ENCODE measurements at regions not wholly inside any gene's neighbourhood (a gene's known extent, or its start where the extent isn't known, plus 50 kb on each side); places are given as distances from the start of the nearest gene placed in this dataset.
"Not testable (repeated sequence)": the region's sequence is repeated elsewhere in the genome, so short reads cannot be mapped to it uniquely, and the experiment has no call there.

DNA sequence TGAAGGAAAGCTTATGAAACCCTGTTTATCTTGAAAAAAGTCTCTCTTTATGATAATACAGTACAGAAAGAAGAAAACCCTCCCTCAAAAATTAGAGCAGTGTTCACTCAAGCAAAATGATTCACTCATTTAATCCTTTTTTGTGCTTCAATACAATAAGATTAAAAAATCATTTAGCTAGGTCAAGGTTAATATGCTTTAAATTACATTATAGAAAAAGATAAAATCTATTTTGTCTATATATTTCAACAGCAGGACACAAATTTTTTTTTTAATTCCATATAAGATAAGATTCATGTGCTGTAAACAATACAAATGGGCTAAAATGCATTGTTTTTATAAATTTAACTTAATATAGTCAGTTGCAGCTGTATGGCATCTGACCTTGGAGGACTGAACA is 176.9 kb downstream of the KCNE4 start:
- no peak for FAIRE-seq

DNA sequence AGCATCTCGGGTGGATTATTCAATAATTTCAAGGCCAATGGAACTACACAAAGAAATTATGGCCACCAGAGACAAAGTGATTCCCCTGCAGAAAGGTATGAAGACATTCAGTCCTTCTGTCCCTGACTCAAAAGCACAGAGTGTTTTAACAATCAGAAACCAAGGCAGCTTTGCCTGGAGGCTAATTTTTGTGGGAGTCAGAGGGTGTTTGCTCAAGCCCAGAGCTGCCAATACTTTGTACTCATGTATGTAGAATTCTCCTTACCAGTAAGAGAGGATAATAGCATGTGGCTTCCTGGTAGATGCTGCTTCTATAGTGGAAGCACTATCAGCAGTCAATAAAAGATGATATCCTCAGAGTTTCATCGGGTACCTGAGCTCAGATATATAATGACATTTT is 178.4 kb downstream of the KCNE4 start:
- no peak for FAIRE-seq

DNA sequence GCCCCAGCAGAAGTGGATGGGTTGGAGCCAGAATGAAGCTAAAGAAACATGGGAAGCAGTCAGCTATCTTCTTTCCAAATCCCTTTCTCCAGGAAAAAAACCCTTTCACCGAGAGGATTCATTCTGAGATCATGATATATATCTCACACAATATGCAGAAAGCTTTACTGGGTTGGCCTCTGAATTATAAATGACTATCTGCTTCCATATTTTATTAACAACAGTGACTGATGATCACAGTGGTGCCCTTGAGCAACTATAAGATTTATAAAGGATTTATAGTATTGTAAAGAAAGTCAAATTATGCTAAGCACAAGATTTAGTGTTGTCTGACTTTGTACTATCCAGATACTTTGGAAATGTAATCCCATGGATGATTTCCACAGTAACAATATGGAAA is 180.3 kb downstream of the KCNE4 start:
- no peak for FAIRE-seq

- no peak for FAIRE-seq
These were observed 180.9 kb downstream of the KCNE4 start for GRCh38 chr2:223232896-223233295.

DNA sequence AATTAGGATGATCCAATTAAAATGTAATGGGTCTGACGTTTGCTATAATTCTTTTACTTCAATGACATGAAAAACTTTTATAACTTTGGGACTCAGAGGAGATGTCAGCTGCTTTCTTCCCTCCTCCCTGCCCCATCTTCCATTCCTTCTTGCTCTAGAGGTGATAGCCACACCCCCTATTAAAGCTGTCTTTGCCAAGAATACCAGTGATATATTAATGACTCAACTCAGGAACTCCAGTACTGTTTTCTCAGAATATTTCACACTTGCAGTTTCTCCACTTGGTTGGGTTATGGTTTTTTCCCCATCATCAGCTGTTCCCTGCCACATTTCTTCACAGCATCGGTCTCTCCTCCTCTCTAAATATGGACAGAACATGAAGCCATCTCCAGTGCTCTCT is 184.0 kb downstream of the KCNE4 start:
- no peak for FAIRE-seq

- no peak for FAIRE-seq
These were observed 186.3 kb downstream of the KCNE4 start for GRCh38 chr2:223238301-223238700.

DNA sequence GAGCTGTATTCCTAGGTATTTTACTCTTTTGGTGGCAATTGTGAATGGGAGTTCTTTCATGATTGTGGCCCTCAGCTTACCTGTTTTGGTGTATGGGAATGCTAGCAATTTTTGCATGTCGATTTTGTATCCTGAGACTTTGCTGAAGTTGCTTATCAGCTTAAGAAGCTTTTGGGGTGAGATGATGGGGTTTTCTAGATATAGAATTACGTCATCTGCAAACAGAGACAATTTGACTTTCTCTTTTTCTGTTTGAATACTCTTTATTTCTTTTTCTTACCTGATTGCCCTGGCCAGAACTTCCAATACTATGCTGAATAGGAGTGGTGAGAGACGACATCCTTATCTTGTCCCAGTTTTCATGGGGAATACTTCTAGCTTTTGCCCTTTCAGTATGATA is 191.2 kb downstream of the KCNE4 start:
- no peak for FAIRE-seq

- FAIRE-seq, result peak; percentile 68
These were observed 195.1 kb downstream of the KCNE4 start for GRCh38 chr2:223247136-223247535.

- FAIRE-seq, result no peak
These were observed 199.8 kb downstream of the KCNE4 start for GRCh38 chr2:223251656-223252229.

DNA sequence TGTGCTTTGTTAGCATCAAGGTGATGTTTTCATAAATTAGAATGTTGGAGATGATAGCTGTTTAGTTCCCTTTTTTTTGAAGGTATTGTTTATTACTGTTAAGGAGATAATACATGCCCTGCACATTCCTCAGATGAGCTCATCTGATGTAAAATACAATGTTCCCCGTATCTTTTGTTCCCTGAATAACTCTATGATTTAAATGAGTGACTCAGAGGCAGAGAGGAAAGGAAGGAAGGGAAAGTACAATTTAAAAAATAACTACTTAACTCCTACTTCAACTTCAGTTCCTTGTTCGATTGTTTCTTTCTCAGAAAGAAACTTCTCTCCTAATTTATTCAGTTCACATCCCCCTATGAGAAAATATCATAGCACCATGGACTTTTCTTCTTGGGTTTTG is 208.7 kb downstream of the KCNE4 start:
- FAIRE-seq, result no peak

GRCh38 chr2:223262946-223263345 is 211.0 kb downstream of the KCNE4 start:
- FAIRE-seq, result no peak

DNA sequence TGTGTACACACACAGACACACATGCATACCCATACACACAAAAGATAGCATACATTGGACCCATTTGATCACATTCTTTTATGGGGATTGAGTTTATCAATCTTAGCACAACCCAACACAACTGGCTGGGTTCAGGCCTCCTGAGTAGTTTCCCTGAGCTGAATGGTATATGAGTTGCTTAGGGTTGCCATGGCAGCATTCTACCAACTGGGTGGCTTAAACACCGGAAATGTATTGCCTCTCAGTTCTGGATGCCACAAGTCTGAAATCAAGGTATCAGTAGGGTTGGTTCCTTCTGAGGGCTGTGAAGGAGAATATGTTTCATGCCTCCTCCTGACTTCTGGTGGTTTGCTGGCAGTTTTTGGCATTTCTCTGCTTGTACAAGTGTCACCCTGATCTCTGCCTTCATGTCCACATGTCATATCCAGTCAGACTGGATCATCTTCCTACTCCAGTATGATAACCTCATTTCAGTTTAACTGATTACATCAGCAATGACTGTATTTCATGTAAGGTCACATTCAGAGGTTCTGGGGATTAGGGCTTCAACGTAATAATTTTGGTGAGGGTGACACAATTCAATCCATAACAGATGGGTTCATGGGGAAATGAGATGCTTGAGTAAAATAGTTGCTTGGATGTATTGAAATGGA is 212.7 kb downstream of the KCNE4 start:
- no peak for FAIRE-seq

- no peak for FAIRE-seq
These were observed 215.4 kb downstream of the KCNE4 start for GRCh38 chr2:223267160-223267951.

GRCh38 chr2:223269386-223269785 is 217.4 kb downstream of the KCNE4 start:
- no peak for FAIRE-seq

DNA sequence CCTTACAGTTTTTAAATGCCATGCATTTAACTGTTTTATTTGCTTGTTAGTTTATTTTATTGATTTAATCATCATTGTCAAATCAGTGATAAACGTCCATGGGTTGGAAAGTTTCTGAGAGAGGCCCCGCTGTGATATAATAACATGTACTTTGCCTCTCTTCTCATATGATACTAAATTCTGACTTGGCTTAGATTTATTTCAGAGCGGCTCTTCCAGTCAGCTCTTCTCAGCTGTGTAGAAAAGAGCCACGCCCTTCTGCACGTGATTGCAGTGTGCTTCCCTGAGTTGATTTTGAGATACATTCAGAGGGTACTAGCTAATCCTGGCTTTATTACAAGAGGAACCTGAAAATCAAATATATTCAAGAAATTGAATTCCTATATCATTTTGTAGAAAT is 218.6 kb downstream of the KCNE4 start:
- no peak for FAIRE-seq

DNA sequence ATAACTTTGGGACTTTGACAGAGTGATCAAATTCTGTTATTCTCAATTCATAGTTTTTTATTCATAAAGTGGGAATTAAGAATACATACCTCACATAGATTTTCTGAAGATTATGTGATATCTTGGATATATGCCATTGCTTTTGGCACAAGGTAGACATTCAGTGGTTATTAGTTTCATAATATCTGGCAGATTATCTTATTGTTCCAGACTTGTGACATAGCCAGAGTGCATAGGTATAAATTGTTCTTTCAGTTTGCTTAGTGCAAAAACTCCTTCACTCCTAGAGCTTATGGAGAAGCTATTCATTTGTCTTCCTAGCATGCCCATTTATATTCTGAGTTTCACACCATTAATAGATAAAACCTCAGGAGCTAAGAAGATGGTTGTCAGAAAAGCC is 222.0 kb downstream of the KCNE4 start:
- FAIRE-seq, result no peak

- FAIRE-seq, result no peak
These were observed 230.2 kb downstream of the KCNE4 start for GRCh38 chr2:223282221-223282620.

DNA sequence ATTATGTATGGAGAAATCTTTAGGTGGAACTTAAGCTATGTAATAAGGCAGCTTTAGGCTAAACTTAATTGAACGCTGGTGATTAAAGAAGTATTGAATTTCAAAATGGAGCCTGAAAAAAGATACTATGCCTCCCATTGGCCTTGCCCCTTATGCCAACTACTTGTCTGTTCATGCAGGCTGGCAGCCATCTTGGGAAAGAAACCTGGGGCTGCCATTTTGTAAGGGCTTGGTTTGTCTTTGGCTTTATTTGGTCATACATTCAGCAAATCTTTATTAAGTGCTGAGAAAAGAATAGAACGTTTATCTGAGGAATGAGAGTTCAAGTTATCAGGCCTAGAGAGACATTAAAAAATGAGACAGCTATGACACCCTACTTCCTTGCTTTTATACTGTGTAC is 231.3 kb downstream of the KCNE4 start:
- FAIRE-seq, result no peak

GRCh38 chr2:223283771-223284170 is 231.8 kb downstream of the KCNE4 start:
- no peak for FAIRE-seq

DNA sequence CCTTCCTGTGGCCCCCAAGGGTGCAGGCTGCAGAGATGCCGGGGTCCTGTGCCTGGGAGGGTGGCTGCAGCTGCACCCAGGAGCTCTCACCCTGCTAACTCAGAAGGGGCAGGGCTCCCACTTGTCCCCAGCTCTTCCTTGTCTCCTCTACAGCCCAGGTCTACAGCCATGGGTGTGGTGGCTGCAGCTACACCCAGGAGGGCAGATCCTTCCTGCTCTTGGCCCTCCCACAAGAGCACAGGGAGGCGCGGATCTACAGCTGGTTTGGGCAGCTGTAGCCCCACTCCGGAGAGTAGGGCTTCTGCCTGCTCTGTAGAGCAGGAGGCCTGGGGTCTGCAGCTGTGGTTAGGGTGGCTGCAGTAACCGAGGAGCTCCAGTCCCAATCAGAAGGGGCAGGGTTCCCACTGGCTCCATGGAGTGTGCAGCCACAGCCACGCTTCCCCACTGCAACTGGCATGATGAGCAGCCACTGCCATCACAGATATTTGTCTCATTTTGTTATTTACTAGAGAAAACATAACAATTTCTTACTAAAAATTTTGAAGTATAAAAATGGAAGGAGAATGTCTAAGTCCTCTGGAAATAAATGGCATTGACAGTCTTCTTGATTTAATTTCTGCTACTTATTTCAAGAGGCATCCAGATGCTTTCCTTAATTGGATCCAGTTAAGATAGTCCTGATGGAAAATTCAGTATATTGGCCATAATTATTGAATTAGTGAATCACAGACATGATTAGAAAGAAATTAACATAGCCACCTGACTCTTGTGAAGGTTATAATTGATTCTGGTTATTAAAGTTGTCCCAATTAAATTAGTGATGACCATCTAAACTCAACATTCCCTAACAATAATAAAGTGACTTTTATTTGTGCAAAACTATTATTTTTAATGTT is 233.6 kb downstream of the KCNE4 start:
- peak; percentile 21 for FAIRE-seq

GRCh38 chr2:223294756-223295155 is 242.8 kb downstream of the KCNE4 start:
- FAIRE-seq, result no peak

DNA sequence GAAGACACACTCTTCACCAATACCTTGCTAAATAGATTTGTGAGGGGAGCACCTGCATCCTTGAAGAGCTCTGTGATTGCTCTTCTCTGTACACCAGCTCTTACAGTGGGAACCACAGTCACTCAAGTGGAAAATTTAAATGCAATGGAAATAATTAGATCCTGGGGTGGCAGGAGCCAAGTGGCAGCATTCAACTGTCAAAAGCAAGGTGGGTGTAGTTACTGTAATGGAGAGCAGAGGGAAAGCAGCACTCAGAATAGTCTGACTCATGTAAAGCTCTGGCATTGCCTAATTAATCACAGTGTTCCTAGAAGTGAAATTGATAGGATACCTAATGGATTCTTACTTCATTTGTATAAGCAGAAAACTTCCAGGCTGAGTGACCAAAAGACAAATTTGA is 245.8 kb downstream of the KCNE4 start:
- FAIRE-seq, result no peak

- not testable (repeated sequence) for FAIRE-seq
These were observed 246.3 kb downstream of the KCNE4 start for GRCh38 chr2:223298329-223298728.
